HG03565 (cell line): ENCODE measurements at regions not wholly inside any gene's neighbourhood (a gene's known extent, or its start where the extent isn't known, plus 50 kb on each side); places are given as distances from the start of the nearest gene placed in this dataset.

ENCODE experiments used
- ATAC-seq: cut with Tn5 transposase; IDR thresholded peaks from one replicate; pipeline ENCODE4 v1.9.1; 2021; ENCODE audit warnings: mild to moderate bottlenecking, moderate library complexity; ENCODE audit not compliant: unreplicated experiment

GRCh38 chr3:157639756-157640426, 136.7 kb upstream of the VEPH1 start:
- no peak for ATAC-seq

- ATAC-seq = no peak
Observed at GRCh38 chr3:157637866-157638265, 134.7 kb upstream of the VEPH1 start.

- no peak for ATAC-seq
Observed at GRCh38 chr3:157633241-157633640, 130.0 kb upstream of the VEPH1 start.

GRCh38 chr3:157632075-157632474, 128.9 kb upstream of the VEPH1 start:
- no peak for ATAC-seq

GRCh38 chr3:157631478-157631877, 128.3 kb upstream of the VEPH1 start:
- no peak for ATAC-seq

GRCh38 chr3:157626817-157627216, 123.6 kb upstream of the VEPH1 start:
- no peak for ATAC-seq

GRCh38 chr3:157624801-157625200, 121.6 kb upstream of the VEPH1 start:
- no peak for ATAC-seq

- ATAC-seq = no peak
Observed at GRCh38 chr3:157618886-157619285, 115.7 kb upstream of the VEPH1 start.

GRCh38 chr3:157618075-157618760, 115.0 kb upstream of the VEPH1 start:
- peak; percentile 73 for ATAC-seq

- ATAC-seq = no peak
Observed at GRCh38 chr3:157614896-157615295, 111.7 kb upstream of the VEPH1 start.

- ATAC-seq = no peak
Observed at GRCh38 chr3:157611536-157612076, 108.4 kb upstream of the VEPH1 start.

- ATAC-seq = no peak
Observed at GRCh38 chr3:157610876-157611535, 107.8 kb upstream of the VEPH1 start.

GRCh38 chr3:157607826-157608405, 104.7 kb upstream of the VEPH1 start:
- no peak for ATAC-seq

- no peak for ATAC-seq
Observed at GRCh38 chr3:157606852-157607197, 103.6 kb upstream of the VEPH1 start.

- peak; percentile 97 for ATAC-seq
Observed at GRCh38 chr3:157606011-157606851, 103.0 kb upstream of the VEPH1 start.

GRCh38 chr3:157605356-157605755, 102.1 kb upstream of the VEPH1 start:
- ATAC-seq = no peak

- ATAC-seq = no peak
Observed at GRCh38 chr3:157602424-157602823, 99.2 kb upstream of the VEPH1 start.

GRCh38 chr3:157595259-157595658, 92.0 kb upstream of the VEPH1 start:
- no peak for ATAC-seq

GRCh38 chr3:157594413-157594812, 91.2 kb upstream of the VEPH1 start:
- no peak for ATAC-seq

- ATAC-seq = no peak
Observed at GRCh38 chr3:157592769-157593168, 89.6 kb upstream of the VEPH1 start.

- ATAC-seq = no peak
Observed at GRCh38 chr3:157590273-157590672, 87.1 kb upstream of the VEPH1 start.
